ENCODE measurements at regions not wholly inside any gene's neighbourhood (a gene's known extent, or its start where the extent isn't known, plus 50 kb on each side); places are given as distances from the start of the nearest gene placed in this dataset.

- TF ChIP-seq, protein P1, sequence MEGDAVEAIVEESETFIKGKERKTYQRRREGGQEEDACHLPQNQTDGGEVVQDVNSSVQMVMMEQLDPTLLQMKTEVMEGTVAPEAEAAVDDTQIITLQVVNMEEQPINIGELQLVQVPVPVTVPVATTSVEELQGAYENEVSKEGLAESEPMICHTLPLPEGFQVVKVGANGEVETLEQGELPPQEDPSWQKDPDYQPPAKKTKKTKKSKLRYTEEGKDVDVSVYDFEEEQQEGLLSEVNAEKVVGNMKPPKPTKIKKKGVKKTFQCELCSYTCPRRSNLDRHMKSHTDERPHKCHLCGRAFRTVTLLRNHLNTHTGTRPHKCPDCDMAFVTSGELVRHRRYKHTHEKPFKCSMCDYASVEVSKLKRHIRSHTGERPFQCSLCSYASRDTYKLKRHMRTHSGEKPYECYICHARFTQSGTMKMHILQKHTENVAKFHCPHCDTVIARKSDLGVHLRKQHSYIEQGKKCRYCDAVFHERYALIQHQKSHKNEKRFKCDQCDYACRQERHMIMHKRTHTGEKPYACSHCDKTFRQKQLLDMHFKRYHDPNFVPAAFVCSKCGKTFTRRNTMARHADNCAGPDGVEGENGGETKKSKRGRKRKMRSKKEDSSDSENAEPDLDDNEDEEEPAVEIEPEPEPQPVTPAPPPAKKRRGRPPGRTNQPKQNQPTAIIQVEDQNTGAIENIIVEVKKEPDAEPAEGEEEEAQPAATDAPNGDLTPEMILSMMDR (conservative IDR thresholded peaks at IDR 0.05 in 1 of 2, IDR thresholded peaks at IDR 0.05 in 1 of 2; ENCODE audit: low read depth in 1 of 2, low read length in 2 of 2): no peak
- no peaks in the 10 kb centered on the region for H3K27me3 ChIP-seq (ENCODE audit: control insufficient read depth, insufficient read depth, low read length)
- no peaks in the 10 kb centered on the region for H4K20me1 ChIP-seq (ENCODE audit: control insufficient read depth, extremely low read depth, insufficient read depth, low read length)
- H3K4me2 ChIP-seq (ENCODE audit: extremely low read depth, insufficient read depth, low read length): no peak overlapping the region
- no peaks in the 10 kb centered on the region for H3K79me2 ChIP-seq (ENCODE audit: control insufficient read depth, insufficient read depth, low read length)
- DNase-seq (ENCODE audit: low read depth in 2 of 2): no peak
- no peak overlapping the region for H3K27ac ChIP-seq (ENCODE audit: insufficient read depth, low read length)
- no peak overlapping the region for H3K4me3 ChIP-seq (replicated peaks in 1 of 4; ENCODE audit: control extremely low read depth in 1 of 4, insufficient read depth in 1 of 4, low read depth in 3 of 4, low read length in 4 of 4)
- H3K36me3 ChIP-seq (ENCODE audit: control insufficient read depth, insufficient read depth, low read length): no peaks in the 10 kb centered on the region
- H2AFZ ChIP-seq (ENCODE audit: low read length): no peak overlapping the region
- H3K9me3 ChIP-seq (ENCODE audit: control insufficient read depth, insufficient read depth, low read depth, low read length): no peaks in the 10 kb centered on the region
- H3K4me1 ChIP-seq (ENCODE audit: control insufficient read depth, extremely low read depth, insufficient read depth, low read length): no peaks in the 10 kb centered on the region
- no peak overlapping the region for H3K9ac ChIP-seq (ENCODE audit: insufficient read depth, low read length)
These were observed 480.8 kb downstream of the PSAT1 start for GRCh38 chr9:78777747-78778146.

DNA sequence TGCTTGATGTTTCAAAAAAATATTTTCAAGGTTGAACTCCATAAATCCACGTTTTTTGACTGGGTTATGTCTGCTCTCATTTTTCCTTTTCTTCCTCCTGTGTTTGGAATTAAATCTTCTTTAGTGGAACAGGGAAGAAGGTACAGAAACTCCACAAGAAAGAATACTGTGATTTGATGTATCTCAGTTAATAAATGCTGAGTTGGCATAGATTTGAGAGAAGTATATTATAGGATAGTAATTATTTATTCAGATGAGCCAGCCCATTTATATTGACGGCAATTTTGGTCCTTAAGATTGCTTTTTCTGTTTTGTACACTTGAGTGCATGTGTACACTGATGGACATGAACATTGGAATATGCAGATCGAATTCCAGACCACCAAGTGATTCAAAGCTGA, 481.4 kb downstream of the PSAT1 start:
- Histone ChIP-seq H3K4me2 (ENCODE audit: extremely low read depth, insufficient read depth, low read length) (no peak overlapping the region), H3K9me3 (ENCODE audit: control insufficient read depth, insufficient read depth, low read depth, low read length) (no peaks in the 10 kb centered on the region), H3K36me3 (ENCODE audit: control insufficient read depth, insufficient read depth, low read length) (no peaks in the 10 kb centered on the region), H3K79me2 (ENCODE audit: control insufficient read depth, insufficient read depth, low read length) (no peaks in the 10 kb centered on the region), H3K27ac (ENCODE audit: insufficient read depth, low read length) (no peak overlapping the region), H2AFZ (ENCODE audit: low read length) (no peak overlapping the region), H3K9ac (ENCODE audit: insufficient read depth, low read length) (no peak overlapping the region), H3K4me1 (ENCODE audit: control insufficient read depth, extremely low read depth, insufficient read depth, low read length) (no peaks in the 10 kb centered on the region), H3K27me3 (ENCODE audit: control insufficient read depth, insufficient read depth, low read length) (no peaks in the 10 kb centered on the region), H4K20me1 (ENCODE audit: control insufficient read depth, extremely low read depth, insufficient read depth, low read length) (no peaks in the 10 kb centered on the region), H3K4me3 (replicated peaks in 1 of 4; ENCODE audit: control extremely low read depth in 1 of 4, insufficient read depth in 1 of 4, low read depth in 3 of 4, low read length in 4 of 4) (no peak overlapping the region)
- DNase-seq (ENCODE audit: low read depth in 2 of 2): no peak
- TF ChIP-seq EZH2 (IDR thresholded peaks at IDR 0.05; ENCODE audit: low read length, missing control alignments): no peak
- TF ChIP-seq, protein P1 (conservative IDR thresholded peaks at IDR 0.05 in 1 of 2, IDR thresholded peaks at IDR 0.05 in 1 of 2; ENCODE audit: low read depth in 1 of 2, low read length in 2 of 2): no peak

DNA sequence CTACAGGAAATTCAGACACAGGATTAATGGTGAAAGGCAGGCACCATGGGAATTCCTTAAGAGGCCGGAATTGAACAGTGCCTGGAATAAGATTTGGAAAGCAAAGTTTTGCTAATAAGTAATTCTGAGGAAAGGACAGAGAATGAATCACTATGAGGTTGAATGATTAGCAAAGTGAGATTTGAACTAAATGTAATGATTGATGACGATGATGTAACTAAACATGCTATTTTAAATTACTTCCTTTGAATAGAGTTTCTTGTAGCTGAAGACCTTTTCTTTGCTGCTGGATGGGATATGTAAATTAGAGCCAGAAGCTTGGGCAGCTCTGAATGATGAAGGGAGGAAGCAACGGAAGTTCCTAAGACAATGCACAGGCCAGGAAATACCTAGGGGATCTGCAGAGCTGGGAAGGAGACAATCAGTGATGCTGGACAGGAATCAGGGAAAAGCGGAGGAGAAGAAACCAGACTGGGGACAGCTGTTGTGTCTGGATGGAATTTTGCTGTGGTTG, 482.0 kb downstream of the PSAT1 start:
- DNase-seq (ENCODE audit: low read depth in 2 of 2): peak in 1 of 2 donors; percentile 78
- TF ChIP-seq, protein P1 (conservative IDR thresholded peaks at IDR 0.05 in 1 of 2, IDR thresholded peaks at IDR 0.05 in 1 of 2; ENCODE audit: low read depth in 1 of 2, low read length in 2 of 2): no peak
- no peak for TF ChIP-seq EZH2 (IDR thresholded peaks at IDR 0.05; ENCODE audit: low read length, missing control alignments)
- Histone ChIP-seq H3K9ac (ENCODE audit: insufficient read depth, low read length) (no peak overlapping the region), H3K4me2 (ENCODE audit: extremely low read depth, insufficient read depth, low read length) (no peak overlapping the region), H4K20me1 (ENCODE audit: control insufficient read depth, extremely low read depth, insufficient read depth, low read length) (no peaks in the 10 kb centered on the region), H3K27ac (ENCODE audit: insufficient read depth, low read length) (no peak overlapping the region), H3K4me1 (ENCODE audit: control insufficient read depth, extremely low read depth, insufficient read depth, low read length) (no peaks in the 10 kb centered on the region), H3K4me3 (replicated peaks in 1 of 4; ENCODE audit: control extremely low read depth in 1 of 4, insufficient read depth in 1 of 4, low read depth in 3 of 4, low read length in 4 of 4) (no peak overlapping the region), H2AFZ (ENCODE audit: low read length) (no peak overlapping the region), H3K36me3 (ENCODE audit: control insufficient read depth, insufficient read depth, low read length) (no peaks in the 10 kb centered on the region), H3K9me3 (ENCODE audit: control insufficient read depth, insufficient read depth, low read depth, low read length) (no peaks in the 10 kb centered on the region), H3K27me3 (ENCODE audit: control insufficient read depth, insufficient read depth, low read length) (no peaks in the 10 kb centered on the region), H3K79me2 (ENCODE audit: control insufficient read depth, insufficient read depth, low read length) (no peaks in the 10 kb centered on the region)
